ENCODE measurements at regions not wholly inside any gene's neighbourhood (a gene's known extent, or its start where the extent isn't known, plus 50 kb on each side); places are given as distances from the start of the nearest gene placed in this dataset.

DNA sequence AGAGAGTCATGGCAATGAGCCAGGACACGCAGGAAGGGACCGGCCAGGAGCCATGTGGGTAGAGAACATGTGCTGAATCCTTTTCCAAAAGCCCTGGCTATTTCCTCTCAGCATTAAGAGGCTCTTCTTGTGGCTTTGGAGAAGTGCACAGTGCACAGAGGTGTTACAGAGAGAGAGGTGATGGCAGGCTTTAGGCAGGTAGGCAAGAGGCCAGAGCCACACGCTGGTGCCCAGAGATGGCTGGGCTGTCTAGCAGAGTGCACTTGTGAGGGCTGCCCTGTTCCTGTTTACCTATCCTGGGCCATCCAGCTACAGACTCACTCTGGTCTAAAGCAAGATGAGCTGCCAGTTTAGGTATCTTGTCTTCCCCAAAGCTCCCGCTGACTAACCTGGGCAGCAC, 402.6 kb downstream of the OCA2 start:
- Histone ChIP-seq H3K27me3 (ENCODE audit: insufficient read depth) (no peaks in the 10 kb centered on the region), H2AFZ (ENCODE audit: low read depth) (no peak overlapping the region), H3K36me3 (replicated peaks in 1 of 2; ENCODE audit: control insufficient read depth in 1 of 2, insufficient read depth in 2 of 2, low read length in 1 of 2) (no peaks in the 10 kb centered on the region), H3K27ac (ENCODE audit: low read depth in 2 of 2, low read length in 1 of 2) (no peak overlapping the region), H3K9ac (no peak overlapping the region), H3K9me3 (no peaks in the 10 kb centered on the region), H3F3A (replicated peaks; ENCODE audit: insufficient read depth) (no peaks in the 10 kb centered on the region), H3K4me3 (ENCODE audit: low read depth in 2 of 2, low read length in 1 of 2) (no peak overlapping the region), H3K79me2 (ENCODE audit: insufficient read depth) (no peaks in the 10 kb centered on the region), H3K9me2 (no peaks in the 10 kb centered on the region), H4K20me1 (ENCODE audit: insufficient read depth) (no peaks in the 10 kb centered on the region), H3K4me2 (no peak overlapping the region), H3K4me1 (ENCODE audit: control insufficient read depth in 1 of 2, insufficient read depth in 2 of 2, low read depth in 1 of 2, low read length in 1 of 2) (no peaks in the 10 kb centered on the region)
- WGBS (ENCODE audit: low lambda C conversion rate): 43% methylated on average over 2 of the region's 4 CpGs
- POLR2A ChIA-PET: no interaction called here
- DNase-seq: no peak
- CTCF ChIA-PET: interaction anchor here (0.8 kb wide), 1 partner anchor 805 kb away, joined by 3 read pairs; no protein-coding TSS in a partner anchor
- TF ChIP-seq POLR2AphosphoS5 (IDR thresholded peaks at IDR 0.05; ENCODE audit: low read depth, low read length) (no peak), YY1 (IDR thresholded peaks at IDR 0.05; ENCODE audit: low read depth) (no peak), RAD21 (IDR thresholded peaks at IDR 0.05; ENCODE audit: low read length) (no peak), CHD2 (IDR thresholded peaks at IDR 0.05; ENCODE audit: low read length, partially characterized antibody) (no peak), TAF1 (IDR thresholded peaks at IDR 0.05; ENCODE audit: borderline replicate concordance, low read depth, low read length) (no peak)
- TF ChIP-seq, protein P1, sequence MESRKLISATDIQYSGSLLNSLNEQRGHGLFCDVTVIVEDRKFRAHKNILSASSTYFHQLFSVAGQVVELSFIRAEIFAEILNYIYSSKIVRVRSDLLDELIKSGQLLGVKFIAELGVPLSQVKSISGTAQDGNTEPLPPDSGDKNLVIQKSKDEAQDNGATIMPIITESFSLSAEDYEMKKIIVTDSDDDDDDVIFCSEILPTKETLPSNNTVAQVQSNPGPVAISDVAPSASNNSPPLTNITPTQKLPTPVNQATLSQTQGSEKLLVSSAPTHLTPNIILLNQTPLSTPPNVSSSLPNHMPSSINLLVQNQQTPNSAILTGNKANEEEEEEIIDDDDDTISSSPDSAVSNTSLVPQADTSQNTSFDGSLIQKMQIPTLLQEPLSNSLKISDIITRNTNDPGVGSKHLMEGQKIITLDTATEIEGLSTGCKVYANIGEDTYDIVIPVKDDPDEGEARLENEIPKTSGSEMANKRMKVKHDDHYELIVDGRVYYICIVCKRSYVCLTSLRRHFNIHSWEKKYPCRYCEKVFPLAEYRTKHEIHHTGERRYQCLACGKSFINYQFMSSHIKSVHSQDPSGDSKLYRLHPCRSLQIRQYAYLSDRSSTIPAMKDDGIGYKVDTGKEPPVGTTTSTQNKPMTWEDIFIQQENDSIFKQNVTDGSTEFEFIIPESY (IDR thresholded peaks at IDR 0.05; ENCODE audit: borderline replicate concordance, low read depth): no peak

DNA sequence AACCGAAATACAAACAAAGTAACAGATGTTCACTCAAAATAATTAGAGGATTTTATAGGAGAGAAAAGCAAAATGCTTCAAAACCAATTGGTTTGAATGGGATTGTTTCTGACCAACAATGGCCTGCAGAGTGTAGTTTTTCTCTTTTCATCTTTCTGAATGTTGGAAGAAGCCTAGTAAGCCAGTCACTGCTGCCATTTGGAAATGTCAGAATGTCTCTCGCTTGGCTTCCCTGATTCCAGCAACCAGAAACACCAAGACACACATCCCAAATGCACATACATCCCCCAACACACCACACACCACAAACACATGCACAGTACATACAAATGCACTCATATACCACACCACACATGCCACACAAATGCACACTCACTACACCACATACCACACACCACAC, 403.4 kb downstream of the OCA2 start:
- ChIA-PET CTCF (no interaction called here), POLR2A (no interaction called here)
- Histone ChIP-seq H3F3A (replicated peaks; ENCODE audit: insufficient read depth) (no peaks in the 10 kb centered on the region), H3K79me2 (ENCODE audit: insufficient read depth) (no peaks in the 10 kb centered on the region), H3K4me1 (ENCODE audit: control insufficient read depth in 1 of 2, insufficient read depth in 2 of 2, low read depth in 1 of 2, low read length in 1 of 2) (no peaks in the 10 kb centered on the region), H3K4me2 (no peak overlapping the region), H3K27me3 (ENCODE audit: insufficient read depth) (no peaks in the 10 kb centered on the region), H4K20me1 (ENCODE audit: insufficient read depth) (no peaks in the 10 kb centered on the region), H2AFZ (ENCODE audit: low read depth) (no peak overlapping the region), H3K9me3 (no peaks in the 10 kb centered on the region), H3K27ac (ENCODE audit: low read depth in 2 of 2, low read length in 1 of 2) (no peak overlapping the region), H3K9ac (no peak overlapping the region), H3K4me3 (ENCODE audit: low read depth in 2 of 2, low read length in 1 of 2) (no peak overlapping the region), H3K9me2 (no peaks in the 10 kb centered on the region), H3K36me3 (replicated peaks in 1 of 2; ENCODE audit: control insufficient read depth in 1 of 2, insufficient read depth in 2 of 2, low read length in 1 of 2) (no peaks in the 10 kb centered on the region)
- TF ChIP-seq ELF1 (IDR thresholded peaks at IDR 0.05) (no peak), FOXJ3 (CRISPR knock-in tag; IDR thresholded peaks at IDR 0.05) (no peak), SIN3A (IDR thresholded peaks at IDR 0.05; ENCODE audit: borderline replicate concordance, low read depth, low read length) (no peak), NFIC (IDR thresholded peaks at IDR 0.05; ENCODE audit: borderline replicate concordance) (no peak), CHD2 (IDR thresholded peaks at IDR 0.05; ENCODE audit: low read length, partially characterized antibody) (no peak), EP300 (IDR thresholded peaks at IDR 0.05; ENCODE audit: borderline replicate concordance in 1 of 2, low read depth in 1 of 2, low read length in 1 of 2) (no peak), MXI1 (IDR thresholded peaks at IDR 0.05; ENCODE audit: low read depth, low read length) (no peak), MEF2A (IDR thresholded peaks at IDR 0.05; ENCODE audit: borderline replicate concordance, low read depth) (no peak), FOXM1 (IDR thresholded peaks at IDR 0.05; ENCODE audit: low read depth) (no peak), GATA2 (CRISPR knock-in tag; IDR thresholded peaks at IDR 0.05) (no peak), RCOR1 (IDR thresholded peaks at IDR 0.05; ENCODE audit: low read length) (no peak), EZH2phosphoT487 (IDR thresholded peaks at IDR 0.05; ENCODE audit: borderline replicate concordance, low read depth) (no peak), NRF1 (IDR thresholded peaks at IDR 0.05; ENCODE audit: low read depth, low read length) (no peak), TAF1 (IDR thresholded peaks at IDR 0.05; ENCODE audit: borderline replicate concordance, low read depth, low read length) (no peak), RFX5 (IDR thresholded peaks at IDR 0.05; ENCODE audit: low read length) (no peak)
- TF ChIP-seq, protein P2, sequence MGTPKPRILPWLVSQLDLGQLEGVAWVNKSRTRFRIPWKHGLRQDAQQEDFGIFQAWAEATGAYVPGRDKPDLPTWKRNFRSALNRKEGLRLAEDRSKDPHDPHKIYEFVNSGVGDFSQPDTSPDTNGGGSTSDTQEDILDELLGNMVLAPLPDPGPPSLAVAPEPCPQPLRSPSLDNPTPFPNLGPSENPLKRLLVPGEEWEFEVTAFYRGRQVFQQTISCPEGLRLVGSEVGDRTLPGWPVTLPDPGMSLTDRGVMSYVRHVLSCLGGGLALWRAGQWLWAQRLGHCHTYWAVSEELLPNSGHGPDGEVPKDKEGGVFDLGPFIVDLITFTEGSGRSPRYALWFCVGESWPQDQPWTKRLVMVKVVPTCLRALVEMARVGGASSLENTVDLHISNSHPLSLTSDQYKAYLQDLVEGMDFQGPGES (IDR thresholded peaks at IDR 0.05; ENCODE audit: low read depth, low read length): no peak
- TF ChIP-seq, protein P3, sequence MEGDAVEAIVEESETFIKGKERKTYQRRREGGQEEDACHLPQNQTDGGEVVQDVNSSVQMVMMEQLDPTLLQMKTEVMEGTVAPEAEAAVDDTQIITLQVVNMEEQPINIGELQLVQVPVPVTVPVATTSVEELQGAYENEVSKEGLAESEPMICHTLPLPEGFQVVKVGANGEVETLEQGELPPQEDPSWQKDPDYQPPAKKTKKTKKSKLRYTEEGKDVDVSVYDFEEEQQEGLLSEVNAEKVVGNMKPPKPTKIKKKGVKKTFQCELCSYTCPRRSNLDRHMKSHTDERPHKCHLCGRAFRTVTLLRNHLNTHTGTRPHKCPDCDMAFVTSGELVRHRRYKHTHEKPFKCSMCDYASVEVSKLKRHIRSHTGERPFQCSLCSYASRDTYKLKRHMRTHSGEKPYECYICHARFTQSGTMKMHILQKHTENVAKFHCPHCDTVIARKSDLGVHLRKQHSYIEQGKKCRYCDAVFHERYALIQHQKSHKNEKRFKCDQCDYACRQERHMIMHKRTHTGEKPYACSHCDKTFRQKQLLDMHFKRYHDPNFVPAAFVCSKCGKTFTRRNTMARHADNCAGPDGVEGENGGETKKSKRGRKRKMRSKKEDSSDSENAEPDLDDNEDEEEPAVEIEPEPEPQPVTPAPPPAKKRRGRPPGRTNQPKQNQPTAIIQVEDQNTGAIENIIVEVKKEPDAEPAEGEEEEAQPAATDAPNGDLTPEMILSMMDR (IDR thresholded peaks at IDR 0.05): no peak
- TF ChIP-seq, protein P4, sequence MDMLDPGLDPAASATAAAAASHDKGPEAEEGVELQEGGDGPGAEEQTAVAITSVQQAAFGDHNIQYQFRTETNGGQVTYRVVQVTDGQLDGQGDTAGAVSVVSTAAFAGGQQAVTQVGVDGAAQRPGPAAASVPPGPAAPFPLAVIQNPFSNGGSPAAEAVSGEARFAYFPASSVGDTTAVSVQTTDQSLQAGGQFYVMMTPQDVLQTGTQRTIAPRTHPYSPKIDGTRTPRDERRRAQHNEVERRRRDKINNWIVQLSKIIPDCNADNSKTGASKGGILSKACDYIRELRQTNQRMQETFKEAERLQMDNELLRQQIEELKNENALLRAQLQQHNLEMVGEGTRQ (IDR thresholded peaks at IDR 0.05; ENCODE audit: borderline replicate concordance, low read depth, low read length): no peak
- TF ChIP-seq, protein P5, sequence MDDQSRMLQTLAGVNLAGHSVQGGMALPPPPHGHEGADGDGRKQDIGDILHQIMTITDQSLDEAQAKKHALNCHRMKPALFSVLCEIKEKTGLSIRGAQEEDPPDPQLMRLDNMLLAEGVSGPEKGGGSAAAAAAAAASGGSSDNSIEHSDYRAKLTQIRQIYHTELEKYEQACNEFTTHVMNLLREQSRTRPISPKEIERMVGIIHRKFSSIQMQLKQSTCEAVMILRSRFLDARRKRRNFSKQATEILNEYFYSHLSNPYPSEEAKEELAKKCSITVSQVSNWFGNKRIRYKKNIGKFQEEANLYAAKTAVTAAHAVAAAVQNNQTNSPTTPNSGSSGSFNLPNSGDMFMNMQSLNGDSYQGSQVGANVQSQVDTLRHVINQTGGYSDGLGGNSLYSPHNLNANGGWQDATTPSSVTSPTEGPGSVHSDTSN (IDR thresholded peaks at IDR 0.05): no peak
- WGBS (ENCODE audit: low lambda C conversion rate): 32% methylated on average over 2 of the region's 2 CpGs
- DNase-seq: no peak
